ENCODE measurements at regions not wholly inside any gene's neighbourhood (a gene's known extent, or its start where the extent isn't known, plus 50 kb on each side); places are given as distances from the start of the nearest gene placed in this dataset.

- H3K27ac ChIP-seq = no peak overlapping the region
- TF ChIP-seq CTCF (conservative IDR thresholded peaks at IDR 0.05) = no peak
These were observed 119.6 kb downstream of the RHOU start for GRCh38 chr1:228854907-228855306.

GRCh38 chr1:228857611-228858010 lies 122.3 kb downstream of the RHOU start:
- no peak overlapping the region for H3K27ac ChIP-seq

GRCh38 chr1:228860911-228861831 lies 125.9 kb downstream of the RHOU start:
- TF ChIP-seq CTCF (conservative IDR thresholded peaks at IDR 0.05) = no peak
- H3K27ac ChIP-seq = no peak overlapping the region

More at GRCh38 chr1:228857611-228858010, 122.3 kb downstream of the RHOU start:
- no peak for TF ChIP-seq CTCF (conservative IDR thresholded peaks at IDR 0.05)

- no peak overlapping the region for H3K27ac ChIP-seq
- no peak for TF ChIP-seq CTCF (conservative IDR thresholded peaks at IDR 0.05)
These were observed 126.5 kb downstream of the RHOU start for GRCh38 chr1:228861832-228862180.

- no peak for TF ChIP-seq CTCF (conservative IDR thresholded peaks at IDR 0.05)
- H3K27ac ChIP-seq = no peak overlapping the region
These were observed 127.5 kb downstream of the RHOU start for GRCh38 chr1:228862542-228863505.

- TF ChIP-seq CTCF (conservative IDR thresholded peaks at IDR 0.05) = no peak
- no peak overlapping the region for H3K27ac ChIP-seq
These were observed 128.5 kb downstream of the RHOU start for GRCh38 chr1:228863776-228864175.
